IPS DF 4.7 (cell line): ENCODE measurements at regions not wholly inside any gene's neighbourhood (a gene's known extent, or its start where the extent isn't known, plus 50 kb on each side); places are given as distances from the start of the nearest gene placed in this dataset.
"Not testable (repeated sequence)": the region's sequence is repeated elsewhere in the genome, so short reads cannot be mapped to it uniquely, and the experiment has no call there.

Experiments used
- DNase-seq: peaks from one replicate; pipeline ENCODE4 v3.0.0-alpha.2; 2013; ENCODE audit warnings: low spot score; ENCODE audit errors: extremely low read depth

DNA sequence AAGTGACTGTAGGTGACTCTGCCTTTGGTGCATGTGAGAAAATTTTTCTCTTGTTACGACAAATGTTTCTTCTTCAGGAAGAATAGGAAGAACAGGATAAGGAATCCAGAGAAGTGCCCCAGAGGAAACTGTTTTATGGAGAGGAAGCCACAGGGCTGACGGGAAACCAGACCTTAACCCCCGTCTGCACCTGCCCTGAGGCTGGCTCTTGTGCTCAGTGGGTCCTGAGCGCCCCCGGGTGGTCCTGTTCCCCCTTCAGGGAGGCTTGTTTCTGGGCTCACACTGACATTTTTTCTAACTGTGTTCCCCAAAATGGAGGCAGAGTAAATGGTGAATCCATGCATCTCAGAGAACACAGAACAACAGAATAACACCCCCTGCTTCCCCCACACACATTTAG lies 691.8 kb downstream of the TMEM121 start:
- DNase-seq: no peak

DNA sequence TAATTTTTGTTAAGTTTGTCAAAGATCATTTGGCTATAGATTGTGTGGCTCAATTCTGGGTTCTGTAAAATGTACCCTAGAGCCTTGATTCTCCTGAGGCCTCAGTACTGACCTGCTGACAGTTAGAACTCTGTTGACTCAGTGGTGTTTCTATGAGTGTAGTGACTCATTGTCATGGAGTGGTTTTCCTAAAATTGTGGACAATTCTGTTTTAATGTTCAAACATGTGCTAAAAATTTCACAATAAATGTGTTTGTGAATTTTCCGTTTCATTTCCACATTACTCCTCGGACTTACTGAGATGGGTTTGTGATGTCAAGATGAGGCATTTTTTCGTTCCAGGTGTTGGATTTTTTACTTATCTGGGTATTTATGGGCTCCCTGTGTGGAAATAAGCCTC lies 695.9 kb downstream of the TMEM121 start:
- no peak for DNase-seq

DNA sequence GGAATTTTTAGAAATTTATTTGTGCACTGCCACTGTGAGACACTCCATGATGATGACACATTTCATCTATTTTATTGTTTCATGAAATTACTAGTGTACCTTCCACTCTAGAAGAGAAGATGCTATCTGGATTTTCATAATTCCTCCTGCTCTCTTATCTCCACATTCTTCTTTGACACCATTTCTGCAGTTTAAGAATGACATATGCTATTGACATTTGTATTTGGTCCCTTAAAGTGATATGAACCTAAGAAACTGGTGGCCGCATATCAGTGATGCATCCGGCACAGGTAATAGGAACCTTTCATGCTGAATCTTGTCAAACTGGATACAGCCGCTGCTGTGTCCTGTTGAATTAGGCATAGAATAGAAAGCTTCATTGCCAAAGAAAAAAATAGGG lies 696.3 kb downstream of the TMEM121 start:
- DNase-seq: no peak

DNA sequence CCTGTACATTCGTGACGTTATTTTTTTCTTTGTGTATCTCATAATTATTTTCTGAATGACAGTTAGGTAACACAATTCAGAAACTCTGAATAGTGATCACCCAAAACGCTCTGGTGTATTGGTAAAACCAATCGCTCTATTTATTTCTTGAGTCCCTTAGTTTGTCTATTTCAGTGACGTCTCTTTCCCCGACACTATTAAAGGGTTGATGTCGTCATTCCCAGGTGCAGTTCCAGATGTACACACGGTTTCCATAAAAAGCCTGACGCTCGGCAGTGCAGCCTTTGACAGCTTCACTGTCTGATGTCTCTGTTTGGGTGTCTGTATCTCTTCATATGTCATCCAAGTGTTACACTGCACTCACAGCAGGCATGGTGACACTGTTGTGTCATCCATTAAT lies 701.4 kb downstream of the TMEM121 start:
- DNase-seq: no peak

DNA sequence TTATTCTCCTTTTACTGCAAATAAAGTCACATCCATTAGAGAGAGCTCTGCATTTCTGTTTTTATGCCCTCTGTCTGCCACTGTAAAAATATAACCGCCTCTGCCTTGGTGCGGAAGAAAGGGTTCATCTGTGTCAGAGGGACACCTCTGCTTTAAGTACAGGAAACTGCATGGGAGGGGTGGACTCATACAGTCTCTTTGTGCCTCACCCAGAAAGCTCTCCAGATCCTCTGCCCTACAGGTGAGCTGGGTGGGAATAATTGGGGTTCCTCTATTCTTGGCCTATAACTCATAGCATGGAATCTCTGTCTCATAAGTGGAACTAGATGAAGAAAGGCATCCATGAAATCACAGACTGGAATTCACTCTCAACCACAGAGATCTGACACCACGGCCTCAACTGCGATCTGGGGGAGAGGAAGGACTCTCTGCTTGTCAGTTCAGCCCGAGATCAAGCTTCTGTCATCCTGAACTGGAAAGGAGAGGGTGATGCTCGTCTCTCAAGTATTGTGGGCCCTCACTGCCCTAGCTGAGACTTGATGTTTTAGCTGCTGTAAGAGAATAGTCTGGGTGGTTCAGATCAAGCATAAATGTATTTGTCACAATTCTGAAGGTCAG lies 702.3 kb downstream of the TMEM121 start:
- no peak for DNase-seq

DNA sequence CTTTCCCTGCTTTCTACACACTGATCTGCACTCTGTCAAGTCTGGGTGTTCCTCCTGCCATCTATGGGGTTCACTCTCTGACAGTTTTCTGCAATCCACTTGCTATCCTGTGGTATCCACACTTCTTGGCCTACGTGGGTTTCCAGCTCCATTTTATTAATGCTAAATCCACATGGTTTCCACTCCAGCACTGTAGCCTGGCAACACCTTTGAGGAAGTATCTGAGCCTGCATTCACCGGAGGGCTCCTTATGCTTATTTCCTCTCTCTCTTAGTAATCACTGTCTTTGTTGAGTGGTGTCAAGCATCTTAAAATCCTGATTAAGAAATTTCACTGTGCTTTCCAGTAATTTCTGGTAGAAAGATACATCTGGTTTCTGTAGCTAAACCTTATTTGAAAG lies 703.7 kb downstream of the TMEM121 start:
- no peak for DNase-seq

DNA sequence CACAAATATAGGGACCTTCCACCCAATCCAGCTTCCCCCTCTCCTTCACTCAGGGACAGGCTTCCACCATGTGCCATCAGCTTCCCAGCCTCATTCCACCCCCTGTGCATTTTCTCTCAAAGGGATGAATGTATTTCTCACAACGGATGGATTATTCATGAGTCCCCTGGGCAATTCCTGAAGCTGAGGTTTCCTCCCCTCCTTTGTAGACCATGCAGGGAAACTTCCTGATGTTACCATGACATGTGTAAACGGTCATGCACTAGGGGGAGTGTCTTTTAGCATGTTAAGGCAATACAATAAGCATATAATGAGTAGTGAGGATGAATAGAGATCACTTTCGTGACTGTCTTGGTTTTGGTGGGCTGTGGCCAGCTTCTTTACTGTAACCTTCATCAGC lies 706.8 kb downstream of the TMEM121 start:
- not testable (repeated sequence) for DNase-seq

DNA sequence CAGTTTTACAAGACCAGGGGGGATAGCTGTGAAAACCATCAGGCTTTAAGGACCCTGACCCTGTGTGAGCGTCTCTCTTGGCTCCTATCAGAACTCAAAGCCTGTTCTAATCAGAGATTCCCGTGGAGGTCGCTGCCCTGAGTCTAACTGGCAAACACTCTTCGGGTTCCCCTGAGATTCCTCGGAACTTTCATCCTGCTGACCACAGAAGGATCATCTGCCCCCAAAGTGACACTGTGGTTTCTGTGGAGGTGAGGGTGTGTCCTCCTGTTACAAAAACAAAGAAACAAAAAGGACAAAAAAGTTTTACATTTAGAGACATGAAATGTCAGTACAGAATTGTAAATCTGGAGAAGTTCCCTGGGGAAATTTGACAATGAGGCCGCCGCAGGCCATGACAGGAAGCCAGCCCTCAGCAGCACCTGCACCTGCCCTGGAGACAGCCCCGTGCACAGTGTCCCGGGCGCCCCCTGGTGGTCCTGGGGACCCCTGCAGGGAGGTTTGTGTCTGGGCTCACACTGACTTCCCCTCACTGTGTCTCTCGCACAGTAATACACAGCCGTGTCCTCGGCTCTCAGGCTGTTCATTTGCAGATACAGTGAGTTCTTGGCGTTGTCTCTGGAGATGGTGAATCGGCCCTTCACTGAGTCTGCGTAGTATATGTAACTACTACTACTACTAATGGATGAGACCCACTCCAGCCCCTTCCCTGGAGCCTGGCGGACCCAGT lies 708.3 kb downstream of the TMEM121 start:
- DNase-seq: not testable (repeated sequence)

DNA sequence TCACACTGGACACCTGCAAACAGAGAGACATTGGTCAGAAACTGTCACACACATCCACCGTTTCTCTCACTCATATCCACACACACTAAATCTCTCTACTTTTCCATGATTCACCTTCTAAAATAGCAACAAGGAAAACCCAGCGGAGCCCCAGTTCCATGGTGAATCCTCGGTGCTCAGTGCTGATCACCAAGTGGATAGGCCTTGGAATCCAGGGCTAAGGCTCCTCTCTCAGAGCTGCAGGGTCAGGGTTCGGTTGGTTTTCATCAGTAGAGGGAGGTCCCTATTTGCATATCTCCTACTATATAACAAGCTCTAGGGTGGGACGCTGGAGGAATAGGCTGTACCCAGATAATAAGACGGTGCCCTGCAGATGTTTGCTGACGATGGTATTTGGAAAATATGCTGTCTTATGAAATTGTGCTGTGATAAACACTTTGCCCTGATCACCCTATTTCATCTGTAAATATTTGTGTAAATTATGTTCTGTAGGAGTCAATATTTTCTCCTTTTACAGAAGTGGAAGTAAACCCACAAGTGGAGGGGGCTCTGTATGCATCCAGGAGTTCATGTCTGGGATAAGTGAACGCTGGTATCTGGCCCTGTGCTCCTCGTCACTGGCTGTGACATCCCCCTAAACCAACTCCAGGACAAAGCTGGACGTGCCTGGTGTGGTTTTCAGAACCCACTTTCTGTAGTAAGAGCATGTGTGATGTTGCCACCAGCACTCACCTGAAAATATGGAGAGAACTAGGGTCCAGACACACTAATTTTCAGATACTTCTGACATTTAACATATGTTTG lies 709.2 kb downstream of the TMEM121 start:
- DNase-seq: no peak

DNA sequence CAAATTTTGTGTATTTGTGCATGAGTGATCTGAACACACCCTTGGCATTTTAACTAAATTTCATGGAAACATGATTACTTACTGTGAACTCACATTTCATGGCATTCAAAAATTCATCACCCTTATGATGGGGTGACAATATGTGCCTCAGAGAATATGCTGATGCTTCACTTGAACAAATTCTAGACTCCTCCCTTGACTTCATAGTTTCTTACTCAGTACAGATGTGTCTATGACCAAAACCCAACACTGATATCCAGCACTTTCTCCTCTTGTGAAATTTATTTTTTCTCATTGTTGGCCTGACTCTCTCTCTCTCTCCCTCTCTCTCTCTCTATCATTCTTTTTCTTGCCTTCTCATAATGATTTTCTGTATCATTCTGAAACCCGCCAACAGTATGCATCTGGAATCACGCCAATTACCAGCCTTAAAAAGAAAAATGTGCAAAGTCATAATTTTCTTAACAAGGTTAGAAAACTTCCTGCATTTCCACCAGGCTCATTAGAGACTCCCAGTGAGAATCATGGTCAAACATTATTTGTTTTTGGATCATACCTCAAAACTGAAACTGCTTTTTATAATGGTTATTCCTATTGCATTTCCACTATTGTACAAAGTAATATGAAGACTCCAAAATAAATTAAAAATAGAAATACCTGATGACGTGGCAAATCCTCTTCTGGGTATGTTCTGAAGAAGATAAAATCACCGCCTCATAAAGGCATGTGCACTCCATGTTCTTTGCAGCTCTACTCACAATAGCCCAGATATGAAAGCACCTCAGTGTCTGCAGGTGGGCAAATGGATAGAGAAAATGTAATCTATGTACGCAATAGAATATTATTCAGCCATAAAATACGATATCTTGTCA lies 722.2 kb downstream of the TMEM121 start:
- no peak for DNase-seq

DNA sequence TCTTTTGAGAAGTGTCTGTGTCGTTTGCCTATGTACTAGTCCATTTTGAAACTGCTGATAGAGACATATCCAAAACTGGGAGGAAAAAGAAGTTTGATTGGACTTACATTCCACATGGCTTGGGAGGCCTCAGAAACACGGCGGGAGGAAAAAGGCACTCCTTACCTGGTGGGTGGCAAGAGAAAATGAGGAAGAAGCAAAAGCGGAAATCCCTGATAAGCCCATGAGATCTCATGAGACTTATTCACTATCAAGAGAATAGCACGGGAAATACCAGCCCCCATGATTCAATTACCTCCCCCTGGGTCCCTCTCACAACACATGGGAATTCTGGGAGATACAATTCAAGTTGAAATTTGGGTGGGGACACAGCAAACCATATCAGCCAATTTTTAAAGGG lies 727.6 kb downstream of the TMEM121 start:
- DNase-seq: not testable (repeated sequence)

DNA sequence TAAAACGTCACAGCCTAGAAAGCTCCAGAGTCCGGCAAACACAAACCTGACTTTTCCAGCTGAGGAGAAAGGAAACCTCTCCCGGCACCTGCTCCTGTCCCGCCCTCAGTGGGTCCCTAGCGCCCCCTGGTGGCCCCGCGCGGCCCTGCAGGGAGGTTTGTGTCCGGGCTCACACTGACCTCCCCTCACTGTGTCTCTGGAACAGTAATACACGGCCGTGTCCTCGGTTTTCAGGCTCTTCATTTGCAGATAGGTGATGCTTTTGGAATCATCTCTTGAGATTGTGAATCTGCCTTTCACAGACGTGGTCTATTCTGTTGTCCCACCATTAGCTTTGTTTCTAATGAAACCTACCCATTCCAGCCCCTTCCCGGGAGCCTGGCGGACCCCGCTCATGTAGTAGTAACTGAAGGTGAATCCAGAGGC lies 731.2 kb downstream of the TMEM121 start:
- DNase-seq: not testable (repeated sequence)

DNA sequence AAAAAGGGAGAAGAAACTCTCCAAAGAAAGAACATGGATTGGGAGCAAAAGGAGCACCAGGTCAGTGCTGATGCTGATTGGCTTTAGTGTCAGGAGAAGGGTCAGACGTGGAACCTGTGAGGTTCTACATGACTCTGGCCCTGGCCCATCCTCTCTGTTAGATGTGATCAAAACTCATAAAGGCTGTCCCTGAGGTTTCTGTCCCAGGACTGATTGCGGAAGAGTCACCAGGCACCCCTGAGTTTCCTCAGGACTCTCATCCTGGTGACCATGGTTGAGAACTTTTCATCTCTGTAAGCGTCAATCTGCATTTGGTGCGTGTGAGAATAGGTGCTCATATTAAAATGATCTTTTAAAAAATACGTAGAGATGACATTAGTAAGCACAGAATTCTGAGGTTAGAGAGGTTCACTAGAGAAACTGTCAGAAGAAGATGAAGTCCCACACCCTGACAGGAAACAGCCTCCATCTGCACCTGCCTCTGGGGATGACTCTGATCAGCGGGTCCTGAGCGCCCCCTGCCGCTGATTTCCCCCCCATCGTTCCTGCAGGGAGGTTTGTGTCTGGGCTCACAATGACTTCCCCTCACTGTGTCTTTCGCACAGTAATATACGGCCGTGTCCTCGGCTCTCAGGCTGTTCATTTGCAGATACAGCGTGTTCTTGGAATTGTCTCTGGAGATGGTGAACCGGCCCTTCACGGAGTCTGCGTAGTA lies 741.8 kb downstream of the TMEM121 start:
- DNase-seq: no peak

DNA sequence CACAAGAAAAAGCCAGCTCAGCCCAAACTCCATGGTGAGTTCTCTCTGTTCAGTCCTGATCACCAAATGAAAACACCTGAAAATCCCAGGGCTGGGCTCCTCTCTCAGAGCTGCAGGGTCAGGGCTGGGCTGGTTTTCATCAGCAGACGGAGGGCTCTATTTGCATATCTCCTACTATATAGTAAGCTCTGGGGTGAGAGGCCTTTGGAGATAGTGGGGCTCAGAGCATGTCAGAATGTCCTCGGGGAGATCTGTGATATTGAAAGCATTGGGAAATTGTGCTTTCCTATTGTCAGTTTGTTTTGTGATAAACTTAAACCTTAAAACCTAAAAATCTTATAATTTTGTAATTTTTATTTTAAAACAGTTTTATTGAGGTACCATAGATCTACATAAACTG lies 742.6 kb downstream of the TMEM121 start:
- no peak for DNase-seq

DNA sequence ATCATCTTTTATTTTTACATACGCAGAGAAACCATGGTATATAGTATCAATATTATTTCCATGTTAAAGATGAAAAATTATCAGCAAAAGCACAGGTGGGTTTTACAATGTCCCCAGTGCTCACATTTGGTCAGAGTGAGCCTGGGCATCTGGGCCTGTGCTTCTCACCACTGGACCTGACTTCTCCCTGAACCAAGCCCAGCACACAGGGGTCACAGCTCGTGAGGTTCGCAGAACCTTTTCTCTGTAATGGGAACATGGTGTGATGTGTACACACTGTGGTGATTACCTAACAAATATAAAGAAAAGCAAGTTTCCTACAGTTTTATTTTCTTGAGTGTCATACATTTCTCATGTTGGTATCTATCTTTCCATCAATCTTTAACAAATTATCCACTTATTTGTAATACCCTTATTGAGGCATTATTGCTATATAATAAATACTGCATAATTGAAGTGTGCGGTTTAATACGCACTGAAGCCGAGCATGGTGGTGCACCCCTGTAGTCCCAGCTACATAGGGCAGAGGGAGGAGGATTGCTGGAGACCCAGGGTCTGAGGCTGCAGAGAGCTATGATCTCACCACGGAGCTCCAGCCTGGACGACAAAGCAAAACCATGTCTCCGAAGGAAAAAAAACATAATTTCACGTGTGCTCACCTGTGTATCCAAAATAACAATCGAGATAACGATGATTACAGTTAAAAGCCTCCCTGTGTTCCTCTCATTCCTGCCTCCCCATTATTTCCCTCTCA lies 743.2 kb downstream of the TMEM121 start:
- no peak for DNase-seq

DNA sequence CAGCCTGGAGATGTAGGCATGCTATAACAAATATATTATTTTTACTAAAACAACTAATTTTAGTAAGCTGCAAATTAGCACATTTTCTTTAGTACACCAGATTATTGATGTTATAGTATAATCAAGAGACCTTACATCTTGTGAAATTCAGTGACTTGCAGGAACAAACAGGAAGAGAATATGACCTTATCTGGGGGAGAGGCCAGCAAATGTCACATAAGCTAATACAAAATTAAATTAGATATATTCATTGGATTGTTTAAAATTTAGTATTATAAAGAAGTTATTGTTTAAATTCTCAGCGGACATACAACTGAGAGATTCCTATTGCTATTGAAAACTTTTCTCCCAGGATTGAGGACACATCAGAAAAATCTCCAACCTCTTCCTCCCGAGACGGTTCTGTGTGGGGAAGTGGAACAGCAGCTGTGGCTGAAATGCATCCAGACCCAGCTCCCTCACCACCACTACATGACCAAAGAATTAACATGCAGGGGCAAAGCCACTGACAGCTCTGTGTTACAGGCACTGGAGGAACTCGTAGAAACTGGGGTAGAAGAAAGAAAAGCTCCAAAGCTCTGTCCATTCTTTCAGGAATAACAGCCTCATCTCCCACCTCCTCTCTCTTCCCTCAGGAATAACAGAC lies 744.2 kb downstream of the TMEM121 start:
- DNase-seq: not testable (repeated sequence)

DNA sequence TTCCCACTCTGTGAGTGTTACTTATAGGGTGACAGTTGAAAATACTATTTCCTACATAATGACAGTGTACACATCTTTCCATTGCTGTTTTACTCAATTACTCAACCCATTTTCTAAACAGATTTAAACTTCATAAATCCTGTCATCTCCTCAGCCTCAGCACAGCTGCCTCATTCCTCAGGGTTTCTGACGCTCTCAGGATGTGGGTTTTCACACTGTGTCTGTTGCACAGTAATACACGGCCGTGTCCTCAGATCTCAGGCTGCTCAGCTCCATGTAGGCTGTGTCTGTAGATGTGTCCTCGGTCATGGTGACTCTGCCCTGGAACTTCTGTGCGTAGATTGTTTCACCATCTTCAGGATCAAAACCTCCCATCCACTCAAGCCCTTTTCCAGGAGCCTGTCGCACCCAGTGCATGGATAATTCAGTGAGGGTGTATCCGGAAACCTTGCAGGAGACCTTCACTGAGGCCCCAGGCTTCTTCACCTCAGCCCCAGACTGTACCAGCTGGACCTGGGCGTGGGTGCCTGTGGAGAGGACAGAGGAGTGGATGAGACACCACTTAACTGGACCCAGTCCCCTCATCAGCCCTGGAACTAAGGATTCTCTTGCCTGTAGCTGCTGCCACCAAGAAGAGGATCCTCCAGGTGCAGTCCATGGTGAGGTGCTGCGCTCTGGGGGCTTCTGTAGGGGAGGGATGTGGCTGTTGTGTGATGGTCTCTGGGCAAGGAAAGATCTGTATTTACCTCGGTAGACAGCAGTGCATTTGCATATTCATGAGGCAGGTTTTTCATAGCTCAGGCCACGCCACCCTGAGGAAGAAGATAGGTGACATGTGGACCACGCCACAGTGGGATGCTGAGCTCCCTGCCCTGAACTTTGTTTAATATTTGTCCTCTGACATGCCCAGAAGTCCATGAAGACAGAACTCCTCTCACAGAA lies 750.2 kb downstream of the TMEM121 start:
- no peak for DNase-seq

DNA sequence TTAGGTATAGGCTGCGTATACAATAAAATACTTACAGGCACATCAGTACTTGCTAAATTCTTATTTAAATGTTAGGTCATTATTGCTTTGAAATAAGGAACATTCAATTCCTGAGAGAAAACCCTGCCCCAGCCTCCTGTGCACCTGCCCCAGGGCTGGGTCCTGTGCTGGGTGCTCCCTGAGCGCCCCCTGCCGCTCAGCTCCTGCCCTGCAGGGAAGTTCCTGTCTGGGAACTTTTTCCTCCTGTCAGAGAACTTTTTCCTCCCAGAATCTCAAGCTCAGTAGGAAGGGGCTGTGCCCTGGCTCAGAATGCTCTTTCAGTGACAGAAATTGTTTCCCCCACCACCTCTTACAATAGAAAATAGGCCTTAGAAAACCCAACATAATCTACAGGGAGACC lies 751.1 kb downstream of the TMEM121 start:
- DNase-seq: no peak
